Erythroblast (primary cell): ENCODE measurements at regions not wholly inside any gene's neighbourhood (a gene's known extent, or its start where the extent isn't known, plus 50 kb on each side); places are given as distances from the start of the nearest gene placed in this dataset.

Source experiments
- DNase-seq, 2 experiments: peaks; one replicate each; lab custom pipeline; 2025; lab: John Stamatoyannopoulos, UW
- GATA1 ChIP-seq: IDR thresholded peaks from 2 replicates; pipeline ENCODE4 v1.6.1; 2011; ENCODE audit warnings: low read depth, mild to moderate bottlenecking, control low read depth, low read length, moderate library complexity
- POLR2A ChIP-seq: IDR thresholded peaks from 2 replicates; pipeline ENCODE4 v1.6.1; 2011; ENCODE audit warnings: mild to moderate bottlenecking, low read length

DNA sequence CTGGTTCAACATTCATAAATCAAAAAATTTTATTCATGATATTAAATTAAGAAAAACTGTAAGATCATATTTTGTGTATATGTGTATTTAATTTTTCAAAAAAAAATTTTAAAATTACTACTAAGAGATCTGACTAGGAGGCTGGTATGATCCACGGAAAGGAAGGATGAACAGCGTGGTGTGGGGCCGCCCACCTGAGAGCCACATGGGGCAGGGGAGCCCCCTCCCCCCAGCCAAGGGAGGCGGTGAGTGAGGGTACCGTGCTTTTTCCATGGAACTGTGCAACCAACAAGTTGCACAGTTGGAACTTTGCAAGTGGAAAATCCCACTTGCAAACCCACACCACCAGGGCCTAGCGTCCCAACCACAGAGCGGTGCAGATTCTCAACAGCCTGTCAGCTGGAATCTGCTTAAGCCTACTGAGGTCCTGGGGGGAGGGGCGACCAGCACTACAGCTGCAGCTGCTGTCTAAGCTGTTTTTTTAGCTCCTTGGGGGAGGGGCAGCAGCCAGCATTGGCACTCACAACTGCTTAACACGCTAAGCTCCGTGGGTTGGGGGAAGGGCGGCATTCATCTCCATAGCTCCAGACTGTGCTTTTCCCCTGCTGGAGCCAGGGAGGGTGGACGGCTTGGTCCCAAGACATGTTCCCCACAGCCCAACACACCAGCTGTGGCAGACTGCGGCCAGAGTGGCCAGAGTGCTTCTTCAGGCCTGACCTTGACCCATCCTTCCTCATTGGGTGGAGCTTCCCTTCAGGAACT lies 94.2 kb upstream of the IGFBP3 start:
- TF ChIP-seq POLR2A: no peak
- TF ChIP-seq GATA1: no peak
- DNase-seq: no peak

DNA sequence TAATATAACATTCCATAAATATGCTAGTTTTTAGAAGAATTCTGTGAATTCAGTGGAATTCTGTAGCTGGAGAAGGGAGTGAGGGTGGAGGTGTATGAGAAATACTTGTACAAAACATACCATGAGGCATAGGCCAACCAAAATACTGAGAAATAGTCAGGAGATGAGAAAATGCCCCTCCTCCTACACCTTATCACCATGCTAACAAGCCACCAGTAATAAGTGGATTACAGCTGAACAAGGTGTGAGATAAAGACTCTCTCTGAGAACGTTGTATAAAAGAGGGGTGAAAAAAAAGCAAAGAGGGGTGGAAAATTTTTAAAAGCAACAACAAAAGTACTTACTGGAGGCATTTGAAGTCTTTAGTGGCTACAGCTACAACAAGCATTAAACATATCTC lies 90.4 kb upstream of the IGFBP3 start:
- no peak for TF ChIP-seq POLR2A
- no peak for TF ChIP-seq GATA1
- DNase-seq: no peak

DNA sequence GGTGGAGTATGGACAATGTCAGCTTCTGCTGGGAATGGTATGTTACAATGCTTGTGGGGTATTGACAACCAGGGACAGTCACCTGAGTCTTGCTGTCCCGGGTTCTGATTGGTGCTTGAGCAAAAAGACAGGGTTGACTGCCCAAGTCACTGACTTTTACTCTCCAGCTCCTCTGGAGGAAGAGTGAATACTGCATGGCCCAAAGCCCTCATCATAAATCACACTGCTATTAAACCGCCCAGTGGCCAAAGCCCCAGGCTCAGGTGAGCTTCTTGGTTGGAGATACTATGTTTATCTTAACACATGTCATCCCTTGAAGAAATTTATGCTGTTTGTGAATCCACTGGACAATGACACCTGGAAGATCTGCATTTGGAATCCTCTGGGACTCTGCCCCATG lies 90.0 kb upstream of the IGFBP3 start:
- TF ChIP-seq GATA1: no peak
- no peak for DNase-seq

DNA sequence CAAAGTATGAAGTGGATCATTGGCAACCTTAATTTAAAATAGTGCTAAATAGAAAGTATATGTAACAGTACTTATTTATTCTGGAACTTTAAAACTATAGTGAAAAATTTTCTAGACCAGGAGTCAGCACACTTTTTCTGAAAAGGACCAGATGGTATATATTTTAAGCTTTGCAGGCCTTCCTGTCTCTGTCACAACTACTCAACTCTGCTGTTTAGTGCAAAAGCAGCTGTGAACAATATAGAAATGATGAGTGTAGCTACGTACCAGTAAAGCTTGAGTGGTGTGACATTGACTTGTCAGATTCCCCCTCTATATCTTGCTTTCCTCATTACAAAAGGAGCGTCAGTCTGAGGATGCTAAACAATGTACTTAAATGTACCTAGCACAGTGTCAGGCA lies 88.1 kb upstream of the IGFBP3 start:
- DNase-seq: no peak

DNA sequence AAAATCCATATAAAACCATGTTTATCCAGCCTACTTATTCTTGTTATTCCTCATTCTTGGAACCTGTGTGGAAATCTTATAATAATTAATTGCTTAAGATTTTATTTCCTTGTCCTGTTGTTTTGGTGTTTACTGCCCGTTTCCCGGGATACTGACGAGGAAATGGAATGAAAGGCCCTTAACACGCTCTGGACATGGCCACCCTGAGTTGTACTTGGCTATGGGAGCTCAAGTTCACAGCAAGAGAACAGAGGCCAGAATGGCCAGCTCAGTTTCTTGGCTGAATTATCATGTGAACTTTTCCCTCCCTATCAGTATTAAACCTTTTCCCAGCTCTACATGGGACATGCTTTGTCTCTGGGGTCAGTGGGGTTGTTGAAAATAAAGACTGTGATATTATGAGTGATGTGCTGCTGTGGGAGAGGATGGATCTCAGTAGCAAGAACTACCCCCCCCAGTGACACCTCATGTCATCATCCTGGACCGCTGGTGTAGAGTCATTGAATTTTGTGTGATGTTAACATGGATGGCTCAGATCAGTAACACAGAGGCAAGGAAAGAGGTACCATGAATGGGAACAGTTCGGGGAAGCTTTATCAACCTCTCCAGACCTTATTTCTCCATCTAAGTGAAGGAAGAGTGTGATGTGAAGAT lies 87.0 kb upstream of the IGFBP3 start:
- TF ChIP-seq POLR2A (no peak), GATA1 (no peak)
- no peak for DNase-seq

More for the DNA sequence above, 88.1 kb upstream of the IGFBP3 start:
- TF ChIP-seq POLR2A (no peak), GATA1 (no peak)

DNA sequence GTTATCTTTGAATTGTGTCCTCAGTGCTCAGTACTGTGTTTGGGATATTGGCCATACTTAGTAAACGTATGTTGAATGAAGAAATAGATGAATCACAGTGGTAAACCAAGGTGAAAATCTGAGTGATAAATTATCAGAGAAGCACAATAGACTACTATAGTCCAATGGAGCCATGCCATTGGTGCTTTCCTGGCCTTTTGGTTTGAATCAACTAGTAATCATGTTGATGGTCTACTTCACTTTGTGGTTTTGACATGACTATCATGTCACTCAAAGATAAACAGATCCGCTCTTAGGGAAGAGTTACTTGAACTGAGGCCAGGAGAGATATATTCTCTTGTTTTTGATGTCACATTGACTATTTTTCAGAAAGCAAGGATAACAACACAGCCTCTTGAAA lies 86.1 kb upstream of the IGFBP3 start:
- no peak for TF ChIP-seq POLR2A
- no peak for TF ChIP-seq GATA1
- DNase-seq: no peak

DNA sequence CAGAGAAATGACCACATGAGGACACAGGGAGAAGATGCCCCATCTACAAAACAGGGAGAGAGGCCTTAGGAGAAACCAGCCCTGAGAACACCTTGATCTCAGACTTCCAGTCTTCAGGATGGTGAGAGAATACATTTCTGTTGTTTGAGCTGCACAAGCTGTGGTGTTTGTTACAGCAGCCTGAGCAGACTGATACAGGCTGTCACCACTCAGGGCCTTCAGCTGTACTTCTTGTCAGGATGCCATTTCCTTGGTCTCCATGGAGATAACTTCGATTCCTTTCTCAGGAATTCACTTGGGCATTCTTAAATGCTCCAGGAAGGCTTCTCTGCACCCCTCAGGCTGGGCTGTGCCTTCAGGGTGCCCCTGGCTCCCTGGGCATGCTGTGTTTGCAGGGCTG lies 85.7 kb upstream of the IGFBP3 start:
- no peak for TF ChIP-seq POLR2A
- TF ChIP-seq GATA1: no peak

DNA sequence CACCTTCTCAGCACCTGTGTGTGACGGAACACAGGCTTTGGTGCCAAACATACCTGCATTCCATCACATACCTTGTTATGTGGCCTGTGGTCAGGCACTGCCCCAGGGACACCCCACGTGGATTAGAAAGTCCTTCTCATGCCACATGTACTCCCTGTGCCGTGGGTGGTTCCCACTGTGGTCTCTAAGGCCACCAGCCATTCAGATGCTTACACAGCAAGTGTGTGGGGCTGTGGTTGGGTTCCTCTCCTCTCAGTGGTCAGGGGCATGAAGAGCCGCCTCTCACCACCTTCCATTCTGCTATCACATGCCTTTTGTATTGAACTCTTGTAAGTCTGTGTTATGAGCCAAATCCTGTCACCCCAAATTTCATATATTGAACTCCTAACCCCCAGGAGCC lies 85.1 kb upstream of the IGFBP3 start:
- TF ChIP-seq POLR2A (no peak), GATA1 (no peak)
- DNase-seq: no peak

More for the DNA sequence above, 85.7 kb upstream of the IGFBP3 start:
- no peak for DNase-seq

DNA sequence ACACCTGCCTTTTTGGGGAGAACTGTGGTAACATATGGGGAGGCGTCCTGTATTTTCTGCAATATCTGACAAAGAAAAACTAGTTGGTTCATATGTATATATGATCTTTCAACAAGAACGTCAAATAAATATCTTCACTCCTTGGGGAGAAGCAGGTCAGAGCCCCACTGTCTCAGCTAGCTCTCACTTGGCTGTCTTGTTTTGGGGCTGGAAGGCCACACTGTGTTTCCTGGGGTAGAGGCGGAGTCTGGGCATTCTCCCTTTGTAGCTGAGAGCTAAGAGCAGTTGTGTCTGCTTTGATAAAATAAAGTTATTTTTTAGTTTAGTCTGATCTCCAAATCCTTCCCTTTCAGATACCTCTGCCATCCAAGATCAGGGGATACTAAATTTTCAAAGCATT lies 83.9 kb upstream of the IGFBP3 start:
- DNase-seq: no peak
- TF ChIP-seq GATA1 (no peak), POLR2A (no peak)

DNA sequence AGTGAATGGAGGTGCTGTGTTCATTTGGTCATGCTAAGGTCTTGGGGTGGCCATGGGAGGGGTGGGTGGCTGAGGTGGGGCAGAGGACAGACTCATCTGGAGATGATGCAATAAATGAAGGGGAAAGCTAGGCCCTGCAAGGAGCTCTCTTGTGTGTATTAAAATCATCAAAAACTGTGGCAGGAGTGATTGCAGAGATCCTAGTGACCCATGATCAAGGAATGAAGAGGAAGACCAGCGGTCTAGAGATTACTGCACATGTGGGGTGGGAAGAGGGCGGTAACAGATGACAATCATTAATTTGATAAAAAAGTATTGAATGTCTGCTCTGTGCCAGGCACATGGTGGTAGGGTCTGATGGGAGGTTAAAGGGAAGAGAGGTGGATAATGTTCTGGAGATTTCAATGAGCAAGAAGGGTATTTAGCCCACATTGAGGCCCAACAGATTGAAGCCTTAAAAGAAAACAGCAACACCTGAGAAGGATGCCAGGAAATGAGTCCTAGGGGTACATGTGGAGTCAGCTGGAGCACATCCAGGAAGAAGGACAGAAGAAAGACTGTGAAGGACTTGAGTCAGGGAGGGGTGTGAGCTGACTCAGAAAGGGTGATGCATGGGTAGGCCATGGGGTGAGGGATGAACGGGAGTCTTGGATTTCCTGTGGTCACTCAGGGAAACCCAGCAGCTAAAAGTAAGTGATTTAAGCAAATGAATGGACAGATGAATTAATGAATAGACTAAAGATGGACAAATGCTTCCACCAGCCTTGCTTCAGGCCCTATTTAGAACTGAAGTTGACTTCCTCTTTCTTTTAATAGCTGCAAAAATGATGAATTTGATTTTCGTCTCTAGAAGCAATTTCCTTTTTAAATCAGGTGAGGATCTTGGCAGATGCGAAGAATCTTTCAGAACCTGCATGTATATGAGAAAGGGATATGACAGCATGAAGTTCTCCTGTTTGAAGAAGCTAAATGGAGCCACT lies 83.1 kb upstream of the IGFBP3 start:
- DNase-seq: no peak
- no peak for TF ChIP-seq POLR2A
- no peak for TF ChIP-seq GATA1

DNA sequence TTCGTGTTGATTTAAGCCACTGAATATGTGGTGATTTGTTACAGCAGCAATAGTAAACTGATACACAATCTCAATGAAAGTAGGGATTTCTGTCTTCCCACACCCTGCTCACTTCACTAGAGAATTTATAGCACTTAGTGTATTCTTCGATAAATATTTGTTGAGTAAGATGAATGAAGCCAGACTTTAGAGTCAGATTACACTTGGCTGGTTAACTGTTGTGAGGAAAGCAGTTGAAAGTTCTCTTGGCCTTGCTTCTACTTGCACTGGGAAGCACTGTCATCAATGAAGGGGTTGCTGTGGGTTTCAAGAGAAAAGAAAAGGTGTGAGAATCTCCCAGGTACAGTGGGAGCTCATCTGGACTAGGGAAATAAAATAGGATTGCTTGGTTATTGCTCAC lies 82.1 kb upstream of the IGFBP3 start:
- TF ChIP-seq POLR2A (no peak), GATA1 (no peak)

DNA sequence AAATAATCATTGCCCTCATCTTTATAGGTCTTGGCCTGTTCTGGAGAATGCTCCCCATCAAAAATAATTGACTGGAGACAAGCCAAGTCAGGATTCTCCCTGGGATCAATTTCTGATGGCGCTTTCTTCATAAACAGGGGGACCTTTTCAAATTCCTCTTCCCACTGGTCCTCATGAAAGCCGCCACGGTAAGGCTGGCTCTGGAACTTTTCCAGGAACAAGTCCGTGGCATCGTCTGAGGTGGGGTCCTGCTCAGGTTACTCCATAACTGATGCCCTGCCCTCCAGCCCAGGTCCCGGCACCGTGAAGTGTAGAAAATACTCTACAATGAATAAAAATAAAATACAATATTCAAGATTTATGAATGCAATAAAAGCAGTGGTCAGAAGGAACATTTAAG lies 79.4 kb upstream of the IGFBP3 start:
- no peak for TF ChIP-seq POLR2A
- TF ChIP-seq GATA1: no peak

More for the DNA sequence above, 82.1 kb upstream of the IGFBP3 start:
- DNase-seq: no peak

DNA sequence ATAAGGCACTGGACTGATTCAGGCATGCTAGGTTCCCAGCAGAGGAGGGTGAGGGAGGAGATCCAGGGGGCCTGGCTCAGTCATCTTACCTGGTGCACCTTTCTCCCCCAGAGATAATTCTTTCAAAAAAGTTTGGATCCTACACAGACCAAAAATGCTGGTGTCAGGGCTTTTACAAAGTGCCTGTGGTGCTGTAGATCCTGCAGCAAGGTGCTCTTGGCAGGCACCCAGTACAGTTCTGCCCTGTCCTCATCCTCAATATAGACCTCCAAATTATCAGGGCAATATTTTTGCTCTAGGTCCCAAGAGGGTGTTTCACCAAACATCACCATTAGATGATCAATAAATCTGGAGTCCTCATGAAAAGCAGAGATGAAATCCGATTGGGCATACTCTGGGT lies 78.5 kb upstream of the IGFBP3 start:
- no peak for DNase-seq
- TF ChIP-seq GATA1: no peak

More for the DNA sequence above, 79.4 kb upstream of the IGFBP3 start:
- no peak for DNase-seq

DNA sequence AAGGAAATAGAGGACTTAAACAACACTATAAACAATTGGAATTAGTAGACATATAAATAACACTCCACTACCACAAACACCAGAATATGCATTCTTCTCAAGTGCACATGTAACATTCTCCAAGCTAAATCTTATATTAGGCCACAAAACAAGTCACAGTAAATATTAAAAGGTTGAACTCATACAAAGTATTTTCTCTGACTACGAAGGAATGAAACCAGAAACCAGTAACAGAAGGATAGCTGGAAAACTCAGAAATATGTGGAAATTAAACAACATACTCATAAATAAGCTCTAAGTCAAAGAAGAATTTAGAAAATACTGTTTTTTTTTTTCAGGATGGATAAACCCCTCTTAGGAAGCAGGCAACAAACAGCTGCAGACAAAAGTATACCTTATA lies 77.4 kb upstream of the IGFBP3 start:
- no peak for DNase-seq
- TF ChIP-seq GATA1 (no peak), POLR2A (no peak)
